Activated CD8-positive, alpha-beta memory T cell treated with anti-CD3 and anti-CD28 coated beads for 36 hours (primary cell): ENCODE measurements at regions not wholly inside any gene's neighbourhood (a gene's known extent, or its start where the extent isn't known, plus 50 kb on each side); places are given as distances from the start of the nearest gene placed in this dataset.

Experiments
- CTCF ChIA-PET: fragments of 350-600 bp; sonication (Branson Sonifier 250); formaldehyde crosslinking; loops from one replicate; lab custom pipeline; 2021; ENCODE audit warnings: antibody characterized with exemption; lab: Charles Lee
- POLR2A ChIA-PET: fragments of 350-600 bp; sonication (Branson Sonifier 250); formaldehyde crosslinking; loops from one replicate; lab custom pipeline; 2021; ENCODE audit warnings: antibody characterized with exemption; lab: Charles Lee

GRCh38 chr4:112966701-112967488 lies 82.6 kb upstream of the ANK2 start:
- ChIA-PET POLR2A (no interaction called here), CTCF (no interaction called here)

DNA sequence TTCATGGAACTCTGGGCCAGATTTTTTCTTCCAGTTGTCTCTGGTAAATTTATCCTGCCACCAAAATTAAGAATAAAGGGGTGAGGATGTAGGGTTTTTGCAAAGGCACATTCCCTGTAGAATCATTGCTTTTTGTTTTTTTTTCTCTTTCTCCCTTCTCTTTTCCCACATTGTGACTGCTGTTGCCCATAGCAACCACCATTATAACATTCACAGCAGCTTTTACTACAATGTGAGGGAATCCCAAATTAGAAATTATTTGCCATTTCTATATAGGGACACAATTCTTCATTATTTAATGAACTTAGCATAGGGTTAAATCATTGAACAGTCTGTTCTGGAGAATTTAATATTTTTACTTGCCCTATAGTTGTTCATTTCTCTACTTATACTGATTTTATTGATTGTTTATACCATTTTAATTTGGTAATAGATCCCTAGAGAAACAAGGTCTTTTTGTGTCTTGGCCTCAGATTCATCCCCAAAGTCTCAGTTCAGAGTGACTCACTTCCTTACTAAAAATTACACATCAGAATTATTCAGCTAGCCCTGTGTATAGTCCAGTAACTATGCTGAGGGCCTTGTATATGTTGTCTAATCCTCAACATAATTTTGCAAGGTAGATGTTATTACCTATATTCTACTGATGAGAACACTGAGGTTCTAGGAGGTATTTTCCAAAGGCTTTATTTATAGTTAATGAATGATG lies 80.8 kb upstream of the ANK2 start:
- CTCF ChIA-PET: interaction anchor here (1.0 kb wide), 1 partner anchor 18 kb away, joined by 5 read pairs; no protein-coding TSS in a partner anchor

GRCh38 chr4:112970903-112971302 lies 78.5 kb upstream of the ANK2 start:
- POLR2A ChIA-PET: no interaction called here
- CTCF ChIA-PET: no interaction called here

More for the DNA sequence above, 80.8 kb upstream of the ANK2 start:
- POLR2A ChIA-PET: no interaction called here

GRCh38 chr4:112973750-112974251 lies 75.7 kb upstream of the ANK2 start:
- CTCF ChIA-PET: no interaction called here
- POLR2A ChIA-PET: no interaction called here

- POLR2A ChIA-PET: no interaction called here
- CTCF ChIA-PET: interaction anchor here (0.5 kb wide), 1 partner anchor 15 kb away, joined by 4 read pairs; no protein-coding TSS in a partner anchor
Measured at GRCh38 chr4:112975567-112976355, 73.7 kb upstream of the ANK2 start.

GRCh38 chr4:112978691-112979472 lies 70.6 kb upstream of the ANK2 start:
- CTCF ChIA-PET: no interaction called here
- POLR2A ChIA-PET: no interaction called here

DNA sequence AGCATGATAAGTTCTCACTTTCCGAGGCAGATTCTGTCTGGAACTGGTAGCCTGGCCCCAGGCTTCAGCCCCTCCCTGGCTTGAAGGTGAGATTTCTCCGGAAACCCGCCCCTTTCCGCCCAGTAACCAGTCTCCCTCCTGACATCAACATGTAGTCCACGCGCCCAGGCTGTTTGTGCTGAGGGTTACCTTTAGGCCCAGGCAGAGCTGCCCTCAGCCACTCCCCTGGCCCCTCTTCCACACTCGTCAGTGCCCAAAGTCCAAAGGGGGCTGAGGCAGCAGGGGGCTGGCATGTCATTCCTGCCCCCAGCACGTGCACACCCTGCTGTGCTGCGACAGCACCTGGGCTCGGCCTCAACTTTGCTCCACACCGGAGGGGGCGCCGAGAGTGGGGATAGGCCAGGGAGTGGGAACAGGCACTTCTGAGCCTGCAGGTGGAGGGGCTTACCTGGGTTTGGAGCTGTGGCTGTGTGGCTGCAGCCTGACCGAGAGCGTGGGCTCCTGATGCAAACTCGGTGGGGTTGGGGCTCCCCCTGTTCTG lies 69.5 kb upstream of the ANK2 start:
- ChIA-PET CTCF (no interaction called here), POLR2A (no interaction called here)

GRCh38 chr4:112982680-112983079 lies 66.8 kb upstream of the ANK2 start:
- ChIA-PET POLR2A (no interaction called here), CTCF (no interaction called here)

DNA sequence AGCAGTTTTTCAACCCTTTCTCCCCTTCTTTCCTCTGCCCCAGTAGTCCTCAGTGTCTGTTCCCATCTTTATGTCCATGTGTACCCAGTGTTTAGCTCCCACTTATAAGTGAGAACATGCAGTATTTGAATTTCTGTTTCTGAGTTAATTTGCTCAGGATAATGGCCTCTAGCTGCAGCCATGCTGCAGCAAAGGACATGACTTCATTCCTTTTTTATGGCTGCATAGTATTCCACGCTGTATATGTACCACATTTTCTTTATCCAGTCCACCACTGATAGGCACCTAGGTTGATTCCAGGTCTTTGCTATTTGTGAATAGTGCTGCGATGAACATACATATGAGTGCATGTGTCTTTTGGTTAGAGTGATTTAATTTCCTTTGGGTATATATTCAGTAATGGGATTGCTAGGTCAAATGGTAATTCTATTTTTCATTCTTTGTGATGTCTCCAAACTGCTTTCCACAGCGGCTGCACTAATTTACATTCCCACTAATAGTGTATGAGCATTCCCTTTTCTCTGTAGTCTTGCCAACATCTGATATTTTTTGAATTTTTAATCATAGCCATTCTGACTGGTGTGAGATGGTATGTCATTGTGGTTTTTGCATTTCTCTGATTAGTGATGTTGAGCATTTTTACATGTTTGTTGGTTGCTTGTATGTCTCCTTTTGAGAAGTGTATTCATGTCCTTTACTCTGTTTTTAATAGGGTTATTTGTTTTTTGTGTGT lies 54.6 kb upstream of the ANK2 start:
- ChIA-PET POLR2A (no interaction called here), CTCF (no interaction called here)
